NB4 (cell line): ENCODE measurements at regions not wholly inside any gene's neighbourhood (a gene's known extent, or its start where the extent isn't known, plus 50 kb on each side); places are given as distances from the start of the nearest gene placed in this dataset.

Experiments
- DNase-seq: peaks from one replicate; pipeline ENCODE4 v3.0.0; 2010; ENCODE audit warnings: low read depth
- H3K4me3 ChIP-seq: one replicate; pipeline ENCODE4 v1.5.1; 2011; ENCODE audit warnings: mild to moderate bottlenecking, low read depth, low read length, moderate library complexity
- MYC ChIP-seq: IDR thresholded peaks from 2 replicates; pipeline ENCODE4 v1.6.1; 2011; ENCODE audit warnings: low read depth, low read length
- POLR2A ChIP-seq: IDR thresholded peaks from 2 replicates; pipeline ENCODE4 v1.6.1; 2011; ENCODE audit warnings: mild to moderate bottlenecking; ENCODE audit not compliant: insufficient read length; ENCODE audit errors: extremely low read depth
- TF ChIP-seq, protein P1 (sequence below): IDR thresholded peaks from 2 replicates; pipeline ENCODE4 v1.6.1; 2011; ENCODE audit warnings: low read depth, low read length
- TF ChIP-seq, protein P2 (sequence below): IDR thresholded peaks from one replicate; pipeline ENCODE4 v1.5.1; 2012; ENCODE audit warnings: low read depth, low read length

DNA sequence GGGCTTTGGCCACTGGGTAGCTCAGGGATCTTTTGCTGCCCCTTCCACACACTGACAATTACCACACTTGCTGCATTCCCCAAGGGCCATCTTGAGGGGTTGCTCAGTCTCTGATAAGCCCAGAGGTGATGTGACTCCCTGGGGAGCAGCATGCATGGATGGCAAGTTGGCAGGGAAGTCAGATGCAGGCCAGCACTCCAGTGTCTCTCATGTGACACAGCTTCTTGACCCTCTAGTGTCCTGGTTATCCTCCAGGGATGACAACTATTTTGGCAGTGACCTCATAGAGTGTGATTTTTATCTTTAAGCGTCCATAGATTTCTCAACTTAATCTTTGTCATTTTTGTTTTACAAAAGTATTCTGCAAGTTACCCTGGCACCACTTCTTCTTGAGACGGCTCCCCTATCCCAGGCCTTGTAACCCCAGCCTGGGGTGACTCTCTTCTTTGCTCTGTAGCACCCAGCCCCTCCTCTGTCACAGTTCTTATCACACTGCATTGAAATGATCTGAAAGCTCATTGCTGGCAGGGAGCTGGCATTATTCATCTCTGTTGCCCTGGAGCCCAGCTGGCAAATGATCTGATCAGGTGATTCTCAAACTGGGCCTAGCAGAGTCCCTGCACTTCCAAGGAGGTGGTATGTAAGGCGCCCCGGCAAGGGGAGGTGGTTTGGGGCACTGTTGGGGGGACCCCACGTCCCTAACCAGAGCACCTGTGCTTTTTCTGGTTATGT lies 72.6 kb downstream of the TENT5C start:
- TF ChIP-seq, protein P1, sequence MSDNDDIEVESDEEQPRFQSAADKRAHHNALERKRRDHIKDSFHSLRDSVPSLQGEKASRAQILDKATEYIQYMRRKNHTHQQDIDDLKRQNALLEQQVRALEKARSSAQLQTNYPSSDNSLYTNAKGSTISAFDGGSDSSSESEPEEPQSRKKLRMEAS, result no peak
- TF ChIP-seq MYC (no peak), POLR2A (no peak)
- TF ChIP-seq, protein P2, sequence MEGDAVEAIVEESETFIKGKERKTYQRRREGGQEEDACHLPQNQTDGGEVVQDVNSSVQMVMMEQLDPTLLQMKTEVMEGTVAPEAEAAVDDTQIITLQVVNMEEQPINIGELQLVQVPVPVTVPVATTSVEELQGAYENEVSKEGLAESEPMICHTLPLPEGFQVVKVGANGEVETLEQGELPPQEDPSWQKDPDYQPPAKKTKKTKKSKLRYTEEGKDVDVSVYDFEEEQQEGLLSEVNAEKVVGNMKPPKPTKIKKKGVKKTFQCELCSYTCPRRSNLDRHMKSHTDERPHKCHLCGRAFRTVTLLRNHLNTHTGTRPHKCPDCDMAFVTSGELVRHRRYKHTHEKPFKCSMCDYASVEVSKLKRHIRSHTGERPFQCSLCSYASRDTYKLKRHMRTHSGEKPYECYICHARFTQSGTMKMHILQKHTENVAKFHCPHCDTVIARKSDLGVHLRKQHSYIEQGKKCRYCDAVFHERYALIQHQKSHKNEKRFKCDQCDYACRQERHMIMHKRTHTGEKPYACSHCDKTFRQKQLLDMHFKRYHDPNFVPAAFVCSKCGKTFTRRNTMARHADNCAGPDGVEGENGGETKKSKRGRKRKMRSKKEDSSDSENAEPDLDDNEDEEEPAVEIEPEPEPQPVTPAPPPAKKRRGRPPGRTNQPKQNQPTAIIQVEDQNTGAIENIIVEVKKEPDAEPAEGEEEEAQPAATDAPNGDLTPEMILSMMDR, result no peak
- peak; percentile 51 for DNase-seq
- no peak overlapping the region for H3K4me3 ChIP-seq

DNA sequence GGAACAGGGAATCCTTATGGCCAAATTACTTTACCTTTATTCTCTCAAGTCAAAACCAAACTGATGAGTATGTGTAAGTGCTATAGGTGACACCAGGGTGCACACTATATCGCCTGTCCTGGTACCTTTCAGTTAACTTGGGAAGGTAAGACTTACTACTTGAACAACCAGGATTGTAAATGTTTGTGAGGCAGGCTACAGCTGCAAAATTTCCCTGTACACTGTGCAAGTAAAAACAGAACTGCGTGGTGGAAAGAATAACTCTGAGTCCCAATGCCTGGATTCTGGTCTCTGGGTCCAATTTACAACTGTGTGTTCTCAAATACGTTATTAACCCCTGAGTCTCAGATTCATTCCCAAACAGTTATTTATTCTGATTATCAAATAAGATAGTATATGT lies 73.5 kb downstream of the TENT5C start:
- H3K4me3 ChIP-seq, result no peak overlapping the region
- DNase-seq, result no peak
- no peak for TF ChIP-seq POLR2A
- TF ChIP-seq MYC, result no peak
- TF ChIP-seq, protein P1, result no peak
- TF ChIP-seq, protein P2, result no peak

DNA sequence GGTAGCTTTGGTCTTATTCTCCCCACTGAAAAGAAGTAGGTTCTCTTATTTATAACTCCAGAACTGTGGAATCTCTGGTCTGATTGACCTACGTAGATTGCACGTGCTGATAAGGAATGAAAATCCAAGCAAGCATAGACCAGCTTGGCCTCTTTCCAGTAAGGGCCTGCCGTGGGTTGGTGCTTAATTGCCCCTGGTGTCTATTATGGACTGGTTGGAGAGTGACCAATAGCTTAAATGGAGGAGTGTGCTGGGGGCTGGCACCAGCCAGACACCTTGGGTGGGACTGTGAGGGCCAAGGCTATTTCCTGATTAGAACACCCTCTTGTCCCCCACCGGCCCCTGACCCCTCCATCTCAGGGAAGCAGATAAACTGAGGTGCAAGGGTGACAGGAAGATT lies 74.0 kb downstream of the TENT5C start:
- TF ChIP-seq POLR2A (no peak), MYC (no peak)
- TF ChIP-seq, protein P2, result no peak
- TF ChIP-seq, protein P1, result no peak
- H3K4me3 ChIP-seq, result no peak overlapping the region
- DNase-seq, result no peak

DNA sequence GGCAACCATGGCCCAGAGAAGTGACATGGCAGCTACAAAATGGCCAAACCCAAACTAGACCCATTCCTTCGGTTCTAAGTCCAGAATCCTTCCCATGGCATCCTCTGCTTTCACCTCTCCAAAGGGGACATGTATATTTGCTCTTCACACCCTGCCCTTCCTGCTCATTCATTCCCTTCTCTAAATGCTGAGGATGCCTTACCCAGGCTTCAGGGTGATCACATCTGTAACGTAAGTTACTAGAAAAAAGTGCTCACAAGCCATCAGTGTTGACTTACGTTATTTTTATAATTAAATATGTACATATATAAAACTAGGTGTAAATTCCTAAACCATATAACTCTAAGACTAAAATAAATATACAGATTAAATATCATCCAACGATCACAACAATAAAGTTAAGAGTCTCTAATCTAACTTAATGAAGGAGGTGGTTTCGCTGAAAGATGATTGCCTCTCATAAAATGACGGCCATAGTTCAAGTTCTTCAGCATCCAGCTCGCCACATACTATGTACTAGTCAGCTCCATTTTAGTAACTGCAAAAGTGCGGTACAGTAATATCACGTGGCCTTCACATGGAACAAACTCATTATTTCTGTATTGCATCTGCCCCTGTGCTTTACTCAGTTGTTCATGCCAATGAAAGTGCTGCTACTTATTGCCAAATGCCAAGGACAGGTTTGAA lies 74.6 kb downstream of the TENT5C start:
- H3K4me3 ChIP-seq, result no peak overlapping the region
- no peak for DNase-seq
- TF ChIP-seq, protein P1, result no peak
- TF ChIP-seq MYC, result no peak
- TF ChIP-seq, protein P2, result no peak
- TF ChIP-seq POLR2A, result no peak

DNA sequence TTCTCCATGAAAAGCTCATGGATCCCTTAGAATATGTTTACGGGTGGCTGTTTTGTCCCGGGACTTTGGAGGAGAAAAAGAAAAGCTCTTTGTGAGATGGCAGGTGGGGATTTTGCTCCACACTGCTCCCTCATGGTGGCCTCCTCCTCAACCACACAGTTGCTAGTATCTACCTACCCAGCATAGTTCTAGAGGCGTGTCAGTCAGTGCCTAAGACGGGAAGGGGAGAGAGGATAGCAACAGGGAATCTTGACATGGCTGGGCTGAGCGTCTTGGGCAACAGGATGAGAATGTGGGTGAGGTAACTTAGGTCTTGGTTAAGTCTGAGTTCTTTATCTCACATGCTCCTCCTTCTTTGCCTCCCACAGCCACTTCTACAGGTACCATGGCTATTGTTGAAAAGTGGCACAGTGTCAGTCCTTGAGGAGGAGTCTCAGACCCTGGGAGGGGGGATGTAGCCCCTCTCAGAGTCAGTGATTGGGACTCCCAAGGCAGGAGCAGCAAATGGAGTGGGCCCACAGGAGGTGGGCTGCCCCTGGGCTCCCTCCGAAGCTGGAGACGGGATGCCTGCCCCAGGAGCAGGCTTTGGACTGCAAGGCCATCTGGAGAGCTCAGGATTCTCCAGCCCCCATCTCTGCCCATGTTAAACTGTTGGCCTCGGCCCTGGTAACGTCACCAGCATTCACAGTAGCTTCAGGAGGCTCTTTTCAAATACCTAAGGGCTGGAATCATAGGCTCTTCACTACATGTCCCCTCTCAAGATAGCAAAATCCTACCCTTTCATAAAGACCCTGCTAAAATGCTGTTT lies 75.4 kb downstream of the TENT5C start:
- TF ChIP-seq POLR2A (no peak), MYC (no peak)
- TF ChIP-seq, protein P1, result no peak
- TF ChIP-seq, protein P2, result no peak
- no peak for DNase-seq
- H3K4me3 ChIP-seq, result no peak overlapping the region
